Activated CD4-positive, CD25-positive, alpha-beta regulatory T cell treated with anti-CD3 and anti-CD28 coated beads, Interleukin-2, amount 50 U/mL, for 72 hours (primary cell): ENCODE measurements at regions not wholly inside any gene's neighbourhood (a gene's known extent, or its start where the extent isn't known, plus 50 kb on each side); places are given as distances from the start of the nearest gene placed in this dataset.

Experiments used
- DNase-seq: peaks from one replicate; pipeline ENCODE4 v3.0.0; 2021

DNA sequence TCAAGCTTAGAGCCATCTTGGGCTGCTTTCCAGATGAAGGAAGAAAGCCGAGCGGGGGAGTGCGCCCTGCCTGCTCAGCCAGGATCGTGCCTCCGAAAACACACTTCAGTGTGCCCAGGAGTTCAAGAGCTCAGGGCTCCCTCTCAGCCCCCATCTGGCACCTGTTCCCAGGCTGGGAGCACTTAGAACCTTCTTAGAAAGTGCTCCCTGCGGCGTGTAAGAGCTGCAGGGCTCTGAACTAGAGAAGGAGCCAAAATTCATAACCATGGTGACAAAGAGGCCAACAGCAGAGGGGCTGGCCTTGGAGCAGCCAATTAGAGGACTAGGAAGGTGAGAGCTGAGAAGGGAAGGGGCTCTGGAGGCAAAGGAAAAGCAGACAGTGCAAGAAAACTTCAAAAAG, 59.0 kb upstream of the TNRC6C start:
- DNase-seq: no peak

GRCh38 chr17:77901481-77901880, 57.0 kb upstream of the TNRC6C start:
- no peak for DNase-seq

DNA sequence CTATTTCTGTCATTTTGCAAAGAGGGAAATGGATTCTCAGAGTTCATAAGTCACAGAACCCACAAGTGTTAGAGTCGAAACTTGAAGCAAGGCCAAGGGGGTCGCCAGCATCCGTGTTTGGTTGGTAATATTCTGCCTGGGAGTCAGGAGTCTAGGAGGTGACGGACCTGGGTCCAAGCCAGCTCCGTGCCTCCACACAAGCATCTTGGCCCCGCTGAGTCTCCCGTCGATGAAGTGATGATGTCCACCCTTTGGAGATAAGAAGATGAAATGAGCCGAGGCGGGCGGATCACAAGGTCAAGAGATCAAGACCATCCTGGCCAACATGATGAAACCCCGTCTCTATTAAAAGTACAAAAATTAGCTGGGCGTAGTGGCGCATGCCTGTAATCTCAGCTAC, 53.2 kb upstream of the TNRC6C start:
- DNase-seq: no peak

DNA sequence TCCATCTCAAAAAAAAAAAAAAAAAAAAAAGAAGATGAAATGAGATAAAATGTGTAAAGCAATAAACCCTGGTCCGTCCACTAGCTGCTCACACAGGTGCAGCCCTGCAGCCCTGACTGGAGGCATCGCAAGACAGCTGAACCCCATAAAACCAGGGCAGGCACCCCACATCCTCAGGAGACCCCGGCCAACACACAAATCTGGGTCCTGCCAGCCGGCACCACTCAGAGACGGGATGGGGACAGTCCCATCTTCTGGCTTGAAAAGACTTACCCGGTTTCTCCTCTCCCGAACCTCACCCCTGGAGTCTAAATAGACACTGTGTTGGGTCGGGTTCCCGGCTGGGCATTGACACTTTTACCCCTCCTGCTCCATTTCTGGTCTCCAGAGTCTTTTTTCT, 52.7 kb upstream of the TNRC6C start:
- DNase-seq: no peak

DNA sequence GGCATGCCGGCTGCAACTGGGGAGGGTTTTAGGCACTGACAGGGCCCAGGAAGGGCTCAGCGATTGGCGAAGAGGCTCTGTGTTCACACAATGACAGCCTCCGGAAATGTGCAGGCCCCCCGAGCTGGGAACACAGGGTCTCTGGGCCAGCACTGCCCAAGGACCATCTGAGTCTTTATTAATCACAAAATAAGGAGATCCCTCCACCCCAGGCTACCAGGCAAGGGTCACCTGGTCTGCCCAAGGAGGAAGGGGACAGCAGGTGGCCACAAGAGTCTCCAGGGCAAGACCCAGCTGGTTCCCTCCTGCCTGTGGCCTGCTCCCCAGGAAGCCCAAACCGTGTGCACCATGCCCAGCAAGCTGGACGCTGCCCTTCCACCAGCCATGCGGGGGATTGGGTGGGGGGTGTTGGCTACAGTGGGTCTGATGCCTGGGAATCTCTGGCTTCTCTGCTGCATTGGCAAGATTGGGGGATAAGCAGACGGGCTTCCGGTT, 52.1 kb upstream of the TNRC6C start:
- no peak for DNase-seq

- DNase-seq: no peak
Observed at GRCh38 chr17:77907497-77908461, 50.7 kb upstream of the TNRC6C start.

GRCh38 chr17:77908501-77908900, 50.0 kb upstream of the TNRC6C start:
- no peak for DNase-seq
